Mononuclear cell (primary cell): ENCODE measurements at regions not wholly inside any gene's neighbourhood (a gene's known extent, or its start where the extent isn't known, plus 50 kb on each side); places are given as distances from the start of the nearest gene placed in this dataset.

Source experiments
- H3K27me3 ChIP-seq: 2 replicates; pipeline ENCODE4 v1.6.0; 2011; ENCODE audit warnings: low read length, control low read depth; ENCODE audit not compliant: insufficient read depth
- H3K4me1 ChIP-seq: 2 replicates; pipeline ENCODE4 v1.5.1; 2011; ENCODE audit warnings: mild to moderate bottlenecking, low read length, control low read depth; ENCODE audit not compliant: insufficient read depth
- H3K4me3 ChIP-seq: 2 replicates; pipeline ENCODE4 v1.5.1; 2011; ENCODE audit warnings: mild to moderate bottlenecking, low read length, moderate library complexity
- H3K9me3 ChIP-seq: 2 replicates; pipeline ENCODE4 v1.5.1; 2011; ENCODE audit warnings: low read depth, mild to moderate bottlenecking, control low read depth, low read length

DNA sequence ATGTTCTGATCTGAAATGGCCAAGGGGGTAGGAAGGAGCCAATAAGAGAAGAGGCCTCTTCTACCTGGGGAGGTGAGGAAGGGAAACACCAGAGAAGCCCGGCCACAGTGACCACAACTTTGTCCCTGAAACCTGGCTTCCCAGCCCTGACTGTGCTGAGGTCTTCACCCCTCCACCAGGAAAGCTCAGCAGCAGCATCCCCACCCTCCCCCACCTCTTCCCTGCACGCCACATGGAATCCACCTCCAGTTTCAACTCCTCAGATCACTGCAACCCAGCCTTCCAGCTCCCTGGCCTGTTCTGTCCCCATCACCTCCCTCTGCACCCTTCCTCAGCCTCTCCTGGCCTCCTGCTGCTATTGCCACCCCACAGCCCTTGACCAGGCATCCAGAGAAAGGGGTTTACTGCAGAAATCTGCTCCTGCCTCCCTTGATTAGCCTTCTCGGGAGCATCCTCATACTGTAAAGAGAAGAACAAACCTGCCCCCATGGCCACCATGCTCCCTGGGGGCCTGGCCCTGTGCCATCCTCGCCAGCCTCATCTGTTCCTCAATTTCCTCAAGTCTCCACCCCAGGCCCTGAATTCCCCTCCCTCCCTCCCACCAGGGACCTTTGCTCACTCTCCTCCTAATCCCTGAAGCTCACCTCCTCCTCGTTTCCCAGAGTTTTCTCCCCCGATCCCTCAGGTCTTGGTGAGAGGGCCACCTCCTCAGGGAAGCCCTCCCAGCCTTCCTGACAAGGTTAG lies 450.9 kb downstream of the MATN1 start:
- no peaks in the 10 kb centered on the region for H3K9me3 ChIP-seq
- H3K4me1 ChIP-seq, result no peaks in the 10 kb centered on the region
- H3K27me3 ChIP-seq, result no peaks in the 10 kb centered on the region
- H3K4me3 ChIP-seq, result no peak overlapping the region

DNA sequence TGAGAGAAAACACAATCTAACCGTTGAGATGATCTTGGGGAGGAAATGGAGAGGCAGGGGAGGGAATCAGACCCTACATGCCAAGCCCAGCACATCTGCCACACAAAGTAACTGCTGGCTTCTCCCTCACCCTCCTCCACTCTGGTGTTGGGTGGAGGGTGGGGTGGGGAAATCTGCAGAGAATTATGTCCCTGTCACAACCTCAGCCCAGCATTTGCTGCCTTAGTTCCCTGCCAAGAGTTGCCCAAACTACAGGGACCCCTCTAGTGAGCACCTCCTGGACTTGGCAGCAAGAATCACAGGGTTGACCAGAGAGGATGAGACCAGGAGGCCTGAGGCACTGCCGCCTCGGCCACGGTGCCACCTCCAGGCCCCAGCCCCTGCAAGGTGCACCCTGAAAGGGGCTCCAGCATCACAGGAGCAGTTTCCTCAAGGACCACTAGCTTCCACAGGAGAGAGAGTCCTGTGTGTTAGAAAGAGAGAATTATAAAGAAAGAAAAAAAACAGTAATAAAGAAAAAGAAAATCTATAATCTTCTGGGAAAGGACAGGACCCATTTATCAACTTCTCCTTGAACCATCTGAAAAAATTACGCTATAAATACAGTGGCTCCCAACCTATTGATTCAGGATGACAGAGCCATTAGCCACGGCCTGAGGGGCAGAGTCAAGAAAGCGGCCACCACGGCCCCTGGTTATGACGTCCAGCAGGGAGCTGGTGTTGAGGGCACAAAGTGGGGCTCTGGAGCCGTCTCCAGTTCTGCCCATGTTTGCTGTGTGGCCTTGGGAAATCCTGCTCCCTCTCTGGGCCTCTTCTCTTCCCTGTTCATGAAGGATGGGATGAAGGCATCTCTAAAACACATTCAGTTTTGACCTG lies 451.7 kb downstream of the MATN1 start:
- Histone ChIP-seq H3K4me1 (no peaks in the 10 kb centered on the region), H3K4me3 (no peak overlapping the region), H3K9me3 (no peaks in the 10 kb centered on the region), H3K27me3 (no peaks in the 10 kb centered on the region)

DNA sequence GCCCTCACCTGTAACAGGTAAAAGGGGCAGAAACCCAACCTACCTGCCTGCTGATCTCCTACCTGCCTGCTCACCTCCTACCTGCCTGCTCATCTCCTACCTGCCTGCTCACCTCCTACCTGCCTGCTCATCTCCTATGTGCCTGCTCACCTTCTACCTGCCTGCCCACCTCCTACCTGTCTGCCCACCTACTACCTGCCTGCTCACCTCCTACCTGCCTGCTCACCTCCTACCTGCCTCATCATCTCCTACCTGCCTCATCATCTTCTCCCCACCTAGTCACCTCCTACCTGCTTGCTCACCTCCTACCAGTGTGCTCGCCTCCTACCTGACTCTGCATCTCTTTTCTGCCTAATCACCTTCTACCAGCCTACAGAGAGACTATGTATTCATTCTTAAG lies 452.9 kb downstream of the MATN1 start:
- Histone ChIP-seq H3K4me1 (no peaks in the 10 kb centered on the region), H3K27me3 (no peaks in the 10 kb centered on the region), H3K9me3 (no peaks in the 10 kb centered on the region), H3K4me3 (no peak overlapping the region)

DNA sequence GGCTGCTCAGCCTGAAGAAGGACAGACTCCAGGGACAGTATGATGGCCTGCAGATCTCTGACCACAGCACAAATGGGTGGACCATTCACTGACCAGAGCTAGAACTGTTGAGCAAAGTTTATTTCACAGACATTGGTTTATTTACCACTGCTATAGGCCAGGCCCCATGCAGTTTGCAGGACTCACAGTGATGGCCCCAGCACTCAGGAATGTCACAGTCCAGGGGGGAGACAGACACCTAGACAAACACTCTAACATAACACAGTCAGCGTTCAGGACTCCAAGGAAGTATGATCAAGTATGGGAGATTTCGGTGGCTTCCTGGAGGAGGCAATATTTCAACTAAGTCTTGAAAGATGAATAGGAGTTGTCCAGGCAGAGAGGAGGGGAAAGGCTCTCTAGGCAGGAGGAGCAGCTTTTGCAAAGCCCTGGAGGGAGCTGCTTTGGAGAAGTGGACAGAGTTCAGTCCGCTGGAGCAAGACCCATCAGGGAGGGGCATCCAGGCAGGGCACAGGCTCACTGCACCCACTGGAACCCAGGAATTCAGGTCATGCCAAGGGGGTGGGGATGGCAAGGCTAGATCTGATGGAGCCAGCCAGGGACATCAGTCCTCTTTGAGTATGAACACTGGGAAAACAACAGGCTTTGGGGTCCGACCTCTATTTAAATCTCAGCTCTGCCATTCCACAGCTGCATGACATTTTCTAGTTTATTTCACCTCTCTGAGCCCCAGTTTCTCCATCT lies 454.3 kb downstream of the MATN1 start:
- H3K4me1 ChIP-seq, result no peaks in the 10 kb centered on the region
- no peak overlapping the region for H3K4me3 ChIP-seq
- no peaks in the 10 kb centered on the region for H3K9me3 ChIP-seq
- no peaks in the 10 kb centered on the region for H3K27me3 ChIP-seq

DNA sequence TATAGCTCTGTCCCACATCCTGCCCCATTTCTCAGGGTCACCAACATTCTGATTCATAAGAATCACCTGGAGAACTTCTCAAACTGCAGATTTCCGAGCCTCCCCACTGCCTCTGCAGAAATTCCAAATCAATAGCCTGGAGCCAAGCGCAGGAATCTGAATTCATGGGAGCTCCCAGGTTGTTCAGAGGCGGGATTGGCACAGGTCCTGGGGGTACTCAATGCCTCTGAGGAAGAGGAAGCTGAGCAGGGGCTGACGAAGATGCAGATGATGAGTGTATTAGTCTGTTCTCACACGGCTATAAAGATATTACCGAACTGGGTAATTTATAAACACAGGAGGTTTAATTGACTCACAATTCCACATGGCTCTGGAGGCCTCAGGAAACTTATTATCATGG lies 455.5 kb downstream of the MATN1 start:
- H3K4me1 ChIP-seq, result no peaks in the 10 kb centered on the region
- no peaks in the 10 kb centered on the region for H3K27me3 ChIP-seq
- no peak overlapping the region for H3K4me3 ChIP-seq
- no peaks in the 10 kb centered on the region for H3K9me3 ChIP-seq

DNA sequence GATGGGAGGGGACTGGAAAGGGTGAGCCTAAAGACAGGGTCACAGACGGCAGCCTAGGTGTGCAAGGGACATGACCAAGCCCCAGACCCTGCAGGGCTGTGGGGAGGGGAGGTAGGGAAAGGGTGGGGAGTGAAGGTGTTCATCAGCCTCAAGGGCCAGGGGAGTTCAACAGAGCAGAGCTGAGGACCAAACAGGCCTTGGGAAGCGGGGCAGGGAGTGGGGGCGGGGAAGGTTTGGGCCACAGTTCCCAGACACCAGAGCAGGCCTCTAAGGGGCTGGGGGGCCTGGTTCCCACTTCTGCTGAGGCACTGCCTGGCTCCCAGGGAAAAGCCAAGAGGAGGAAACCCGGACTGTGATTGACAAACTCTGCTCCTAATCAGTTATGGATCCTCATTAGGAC lies 456.3 kb downstream of the MATN1 start:
- Histone ChIP-seq H3K27me3 (no peaks in the 10 kb centered on the region), H3K4me3 (no peak overlapping the region), H3K9me3 (no peaks in the 10 kb centered on the region), H3K4me1 (no peaks in the 10 kb centered on the region)

DNA sequence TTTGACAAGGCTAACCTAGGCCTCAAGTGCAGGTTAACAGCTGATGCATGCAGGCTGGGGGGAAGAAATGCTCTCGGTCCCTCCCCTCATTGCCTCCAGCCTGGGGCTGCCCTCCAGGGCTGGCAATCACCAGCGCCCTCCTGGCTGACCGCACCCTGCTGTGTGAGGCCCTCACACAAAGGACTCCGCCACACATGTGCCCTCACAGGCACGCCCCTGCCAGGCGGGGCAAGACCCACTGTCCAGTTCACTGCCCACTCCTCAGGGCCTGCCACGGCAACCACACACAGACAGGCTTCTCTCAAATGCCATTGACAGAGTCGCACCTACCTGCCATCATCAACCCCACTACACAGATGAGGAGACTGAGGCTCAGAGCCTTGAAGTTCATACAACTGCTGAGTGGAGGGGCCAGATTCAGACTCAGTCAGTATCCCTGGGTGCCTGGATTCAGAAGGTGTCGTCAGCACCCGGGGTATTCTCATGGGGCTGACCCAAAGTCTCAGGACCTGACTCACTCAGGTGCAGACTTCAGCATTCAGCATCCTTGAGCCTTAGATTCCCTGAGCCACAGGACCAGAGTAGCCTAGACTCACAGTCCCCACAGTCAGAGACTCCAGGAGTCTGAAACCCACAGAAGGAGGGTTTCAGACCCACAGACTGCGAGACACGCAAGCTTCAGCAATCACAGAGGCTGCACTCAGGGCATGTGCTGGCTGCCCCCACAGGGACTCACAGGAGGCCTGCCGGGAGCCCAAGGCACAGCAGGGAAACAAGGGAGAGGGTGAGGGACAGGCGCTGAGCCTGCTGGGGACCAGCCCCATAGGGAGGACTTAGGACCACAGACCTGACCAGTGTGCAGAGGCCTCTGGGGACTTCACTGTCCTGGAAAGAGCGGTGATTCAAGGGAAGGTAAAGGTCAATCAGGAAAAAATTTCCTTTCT lies 458.0 kb downstream of the MATN1 start:
- Histone ChIP-seq H3K4me1 (no peaks in the 10 kb centered on the region), H3K27me3 (no peaks in the 10 kb centered on the region), H3K4me3 (no peak overlapping the region), H3K9me3 (no peaks in the 10 kb centered on the region)

DNA sequence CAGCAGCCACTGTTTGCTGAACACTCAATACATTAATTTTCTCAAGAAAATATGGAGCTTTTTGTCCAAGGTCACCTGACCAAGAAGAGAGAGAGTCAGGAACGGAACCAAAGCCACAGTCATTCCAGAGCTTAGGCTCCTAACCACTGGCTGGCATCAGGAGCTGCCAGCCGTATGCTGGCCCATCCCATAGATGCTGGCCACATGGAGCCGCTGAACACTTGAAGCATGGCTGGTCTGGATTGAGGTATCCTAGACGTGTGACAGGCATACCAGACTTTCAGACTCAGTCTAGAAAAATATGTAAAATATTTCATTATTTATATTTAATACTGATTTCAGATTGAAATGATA lies 458.7 kb downstream of the MATN1 start:
- H3K4me3 ChIP-seq, result no peak overlapping the region
- H3K9me3 ChIP-seq, result no peaks in the 10 kb centered on the region
- H3K27me3 ChIP-seq, result no peaks in the 10 kb centered on the region
- no peaks in the 10 kb centered on the region for H3K4me1 ChIP-seq

DNA sequence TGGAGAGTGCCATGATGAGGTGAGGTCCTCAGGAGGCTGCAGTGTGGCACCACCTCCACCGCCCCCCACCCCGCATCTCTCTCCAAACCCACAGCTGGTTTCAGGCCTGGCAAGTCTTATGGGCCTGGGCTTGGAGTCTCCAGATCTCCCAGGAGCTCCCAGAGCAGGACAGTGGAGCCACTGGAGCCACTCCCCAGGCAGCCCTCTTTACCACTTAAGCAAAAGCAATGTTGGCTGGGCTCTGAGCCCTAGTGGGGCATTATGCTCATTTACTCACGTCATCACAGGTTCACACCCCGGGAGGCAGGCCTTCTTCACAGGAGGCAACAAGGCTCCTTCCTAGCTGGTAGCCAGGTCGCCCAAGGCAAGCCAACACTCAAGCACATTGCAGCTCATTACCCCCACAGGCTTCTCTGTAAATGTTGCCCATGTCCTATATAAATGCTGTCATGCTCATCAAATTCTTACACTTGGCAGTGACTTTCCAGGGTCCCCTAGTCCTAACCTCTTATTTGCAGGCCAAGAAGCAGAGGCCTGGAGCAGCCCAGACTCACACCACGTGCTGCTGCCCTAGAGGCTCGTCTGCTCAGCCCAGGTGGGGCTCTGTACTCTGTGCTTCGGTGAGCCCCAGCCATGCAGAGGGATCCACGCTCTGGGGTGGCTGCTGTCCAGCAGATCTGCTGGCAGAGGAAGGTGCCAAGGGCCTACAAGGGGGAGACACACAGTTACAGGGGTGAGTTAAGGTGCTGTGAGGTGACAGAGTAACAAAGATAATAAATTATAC lies 459.3 kb downstream of the MATN1 start:
- H3K4me1 ChIP-seq, result no peaks in the 10 kb centered on the region
- no peaks in the 10 kb centered on the region for H3K27me3 ChIP-seq
- no peak overlapping the region for H3K4me3 ChIP-seq
- H3K9me3 ChIP-seq, result no peaks in the 10 kb centered on the region

DNA sequence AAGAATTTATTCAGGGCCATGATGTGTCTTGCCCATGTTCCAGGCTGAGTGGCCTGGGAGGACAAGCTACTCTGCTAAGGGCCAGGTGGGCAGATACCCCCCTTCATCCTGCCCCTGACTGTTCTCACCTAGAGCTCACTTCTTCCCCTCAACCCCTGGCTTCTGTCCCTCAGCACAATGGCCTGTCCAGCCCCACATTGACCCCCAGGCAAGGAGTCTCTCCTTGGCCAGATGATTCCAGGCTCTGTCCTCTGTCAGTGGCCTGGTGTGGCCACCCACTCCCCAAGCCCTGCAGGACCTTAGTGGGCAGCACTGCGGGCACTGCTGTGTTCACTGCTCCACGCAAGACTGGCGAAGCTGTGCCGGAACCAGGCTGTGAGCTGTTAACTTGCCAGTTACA lies 460.0 kb downstream of the MATN1 start:
- H3K27me3 ChIP-seq, result no peaks in the 10 kb centered on the region
- no peak overlapping the region for H3K4me3 ChIP-seq
- H3K4me1 ChIP-seq, result no peaks in the 10 kb centered on the region
- H3K9me3 ChIP-seq, result no peaks in the 10 kb centered on the region

DNA sequence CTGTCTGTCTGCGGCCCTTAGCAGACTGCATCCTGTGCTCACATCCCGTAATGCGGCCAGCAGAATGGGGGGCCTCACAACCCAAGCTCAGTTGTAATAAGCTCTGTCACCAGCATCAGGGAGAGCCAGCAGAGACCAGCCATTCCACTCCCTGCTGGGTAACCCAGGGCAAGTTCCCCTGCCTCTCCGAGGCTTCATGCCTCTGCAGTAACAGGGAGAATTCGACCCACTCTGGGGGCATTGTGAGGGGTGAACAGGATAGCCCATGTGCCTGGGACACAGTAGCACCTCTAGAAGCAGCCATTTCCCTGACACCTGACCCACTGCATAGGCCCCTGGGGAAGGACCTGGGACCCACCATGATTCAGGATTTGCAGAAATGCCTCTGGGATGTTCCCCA lies 461.2 kb downstream of the MATN1 start:
- Histone ChIP-seq H3K27me3 (no peaks in the 10 kb centered on the region), H3K4me3 (no peak overlapping the region), H3K4me1 (no peaks in the 10 kb centered on the region), H3K9me3 (no peaks in the 10 kb centered on the region)

DNA sequence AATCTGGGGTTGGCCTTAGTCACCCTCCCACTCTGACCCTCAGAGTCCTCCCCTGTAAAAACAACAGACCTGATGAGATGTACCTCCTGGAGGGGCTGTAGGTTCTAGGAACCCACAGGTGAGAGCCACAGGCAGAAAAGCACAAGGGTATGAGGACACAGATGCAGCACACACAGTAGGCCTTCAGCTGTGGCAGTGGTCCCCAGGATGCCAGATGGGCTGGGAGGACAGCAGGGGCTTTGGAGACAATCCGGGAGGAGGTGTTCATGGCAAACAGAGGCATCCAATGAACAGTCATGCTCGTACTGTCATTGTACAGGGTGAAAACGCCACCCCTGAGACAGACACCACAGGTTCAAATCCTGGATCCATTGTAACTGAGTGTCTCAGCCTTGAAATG lies 463.1 kb downstream of the MATN1 start:
- no peaks in the 10 kb centered on the region for H3K27me3 ChIP-seq
- no peak overlapping the region for H3K4me3 ChIP-seq
- no peaks in the 10 kb centered on the region for H3K4me1 ChIP-seq
- H3K9me3 ChIP-seq, result no peaks in the 10 kb centered on the region

DNA sequence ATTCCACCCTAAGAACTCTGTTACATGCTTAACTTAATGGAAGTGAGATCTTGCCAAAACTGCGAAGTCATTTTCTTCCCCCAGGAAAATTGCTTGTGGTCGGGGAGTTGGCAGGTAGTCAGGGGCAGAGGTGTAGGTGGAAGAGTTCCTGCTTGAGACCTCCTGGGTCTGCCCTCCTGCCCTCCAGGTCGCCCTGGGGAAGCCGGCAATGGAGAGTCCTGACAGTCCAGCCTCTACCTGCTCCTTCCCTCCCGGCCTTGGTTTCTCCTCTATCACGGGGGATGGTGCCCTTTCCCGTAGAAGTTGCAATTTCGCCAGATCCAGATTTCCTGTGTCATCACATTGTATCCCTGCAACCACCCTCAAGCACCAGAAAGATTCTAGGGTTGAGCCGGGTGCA lies 463.8 kb downstream of the MATN1 start:
- H3K4me1 ChIP-seq, result no peaks in the 10 kb centered on the region
- H3K4me3 ChIP-seq, result no peak overlapping the region
- no peaks in the 10 kb centered on the region for H3K27me3 ChIP-seq
- no peaks in the 10 kb centered on the region for H3K9me3 ChIP-seq

DNA sequence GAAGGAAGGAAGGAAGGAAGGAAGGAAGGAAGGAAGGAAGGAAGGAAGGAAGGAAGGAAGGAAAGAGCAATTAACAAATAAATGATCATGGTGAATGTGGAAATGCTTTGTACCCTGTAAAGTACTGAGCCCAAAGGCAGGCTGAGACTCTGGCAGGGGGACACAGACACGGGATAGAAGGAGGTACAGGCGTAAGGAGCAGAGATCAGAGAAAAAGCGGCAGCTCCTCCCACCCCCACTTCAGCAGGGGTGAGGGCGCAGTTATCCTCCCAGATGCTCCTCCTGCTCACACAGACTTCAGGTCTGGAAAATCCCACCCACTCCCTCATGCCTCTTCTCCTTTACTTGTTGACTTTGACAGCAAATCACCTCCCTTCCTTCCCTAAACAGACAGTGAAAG lies 464.5 kb downstream of the MATN1 start:
- H3K4me1 ChIP-seq, result no peaks in the 10 kb centered on the region
- H3K4me3 ChIP-seq, result no peak overlapping the region
- no peaks in the 10 kb centered on the region for H3K27me3 ChIP-seq
- H3K9me3 ChIP-seq, result no peaks in the 10 kb centered on the region
